Upper lobe of left lung (tissue), 6 donors: ENCODE measurements at regions not wholly inside any gene's neighbourhood (a gene's known extent, or its start where the extent isn't known, plus 50 kb on each side); places are given as distances from the start of the nearest gene placed in this dataset.
A peak's percentile ranks its signal among the peaks of the same experiment; 100 is the strongest.
"Not testable (repeated sequence)": the region's sequence is repeated elsewhere in the genome, so short reads cannot be mapped to it uniquely, and the experiment has no call there.

Source experiments
- ATAC-seq, 2 donors: fragments of 200-7000 bp; cut with Tn5 transposase; one replicate each; pipeline ENCODE4 v1.9.1; 2022; ENCODE audit warnings: mild to moderate bottlenecking in 2 of 2, moderate library complexity in 2 of 2; ENCODE audit not compliant: low FRiP score in 2 of 2
- DNase-seq, 2 donors: peaks; one replicate each; pipeline ENCODE4 v3.0.0-alpha.2; 2019 to 2020
- H3K27ac ChIP-seq, 4 donors: fragments of 200-600 bp; sonication (generic); one replicate each; pipeline ENCODE4 v1.5.1; 2016 to 2019
- H3K27me3 ChIP-seq, 4 donors: fragments of 200-600 bp; sonication (generic); one replicate each; pipeline ENCODE4 v1.5.1; 2017 to 2019
- H3K36me3 ChIP-seq, 4 donors: fragments of 200-600 bp; sonication (generic); one replicate each; pipeline ENCODE4 v1.5.1; 2016 to 2019
- H3K4me1 ChIP-seq, 4 donors: fragments of 200-600 bp; sonication (generic); one replicate each; pipeline ENCODE4 v1.5.1; 2018 to 2019
- H3K4me3 ChIP-seq, 4 donors: fragments of 200-600 bp; sonication (generic); one replicate each; pipeline ENCODE4 v1.5.1; 2017 to 2019; ENCODE audit warnings: mild to moderate bottlenecking in 2 of 4, moderate library complexity in 1 of 4
- H3K9me3 ChIP-seq, 4 donors: fragments of 200-600 bp; sonication (generic); one replicate each; pipeline ENCODE4 v1.5.1; 2018 to 2019
- CTCF ChIP-seq, 6 experiments: fragments of 450-650 bp in 4 of 6; fragments of 200-600 bp in 2 of 6; sonication (generic) in 2 of 6; IDR thresholded peaks; one replicate each; pipeline ENCODE4 v1.5.1; 2016 to 2019; ENCODE audit warnings: antibody characterized with exemption in 6 of 6
- EP300 ChIP-seq, 4 donors: sonication (generic); formaldehyde crosslinking; IDR thresholded peaks; one replicate each; pipeline ENCODE4 v1.5.1; 2017; ENCODE audit warnings: antibody characterized with exemption in 4 of 4, control low read depth in 2 of 4
- POLR2A ChIP-seq, 4 donors: fragments of 450-650 bp; IDR thresholded peaks; one replicate each; pipeline ENCODE4 v1.5.1; 2016 to 2017; ENCODE audit warnings: antibody characterized with exemption in 4 of 4, mild to moderate bottlenecking in 2 of 4
- POLR2AphosphoS5 ChIP-seq, 2 donors: sonication (generic); formaldehyde crosslinking; IDR thresholded peaks; one replicate each; pipeline ENCODE4 v1.5.1; 2017; ENCODE audit warnings: antibody characterized with exemption in 2 of 2
- WGBS, 2 donors: methylation state at CpG; one replicate each; pipeline ENCODE4 v1.1.5; 2017 to 2018; 5-methylcytosine and 5-hydroxymethylcytosine counted together
- donor health status: DM: no; HTN: no; CAD: no; lungs with moderate emphysema.
- donor health status: DM: no; HTN: yes; CAD: no; lungs with severe emphysema.

GRCh38 chr12:54716261-54716660, 68.1 kb upstream of the DCD start:
- DNase-seq (no peak), ATAC-seq (peak in 1 of 2 donors; percentile 36)
- 50 to 53% methylated on average over 2 of the region's 2 CpGs for WGBS, 2 donors
- Histone ChIP-seq H3K4me1 (no peaks in the 10 kb centered on the region), H3K36me3 (no peaks in the 10 kb centered on the region), H3K9me3 (no peaks in the 10 kb centered on the region), H3K27me3 (no peaks in the 10 kb centered on the region), H3K27ac (no peak overlapping the region), H3K4me3 (no peak overlapping the region)
- TF ChIP-seq POLR2A (IDR thresholded peaks at IDR 0.05): no peak
- TF ChIP-seq POLR2AphosphoS5 (IDR thresholded peaks at IDR 0.05): no peak
- TF ChIP-seq CTCF (IDR thresholded peaks at IDR 0.05): no peak
- TF ChIP-seq EP300 (IDR thresholded peaks at IDR 0.05): no peak

DNA sequence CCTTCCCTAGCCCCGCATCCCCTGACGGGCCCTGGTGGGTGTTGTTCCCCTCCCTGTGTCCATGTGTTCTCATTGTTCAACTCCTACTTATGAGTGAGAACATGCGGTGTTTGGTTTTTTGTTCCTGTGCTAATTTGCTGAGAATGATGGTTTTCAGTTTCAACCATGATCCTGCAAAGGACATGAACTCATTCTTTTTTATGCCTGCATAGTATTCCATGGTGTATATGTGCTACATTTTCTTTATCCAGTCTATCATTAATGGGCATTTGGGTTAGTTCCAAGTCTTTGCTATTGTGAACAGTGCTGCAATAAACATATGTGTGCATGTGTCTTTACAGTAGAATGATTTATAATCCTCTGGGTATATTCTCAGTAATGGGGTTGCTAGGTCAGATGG, 65.7 kb upstream of the DCD start:
- H3K27me3 ChIP-seq, H3K36me3 ChIP-seq, H3K4me3 ChIP-seq, H3K4me1 ChIP-seq, ATAC-seq, H3K27ac ChIP-seq, H3K9me3 ChIP-seq, DNase-seq: not testable (repeated sequence)
- WGBS, 2 donors: 32 to 75% methylated on average over 3 of the region's 3 CpGs

GRCh38 chr12:54711669-54712068, 63.5 kb upstream of the DCD start:
- DNase-seq (no peak), ATAC-seq (no peak)
- no peak overlapping the region for H3K27ac ChIP-seq
- no peaks in the 10 kb centered on the region for H3K9me3 ChIP-seq
- H3K27me3 ChIP-seq: no peaks in the 10 kb centered on the region
- H3K4me3 ChIP-seq: no peak overlapping the region
- WGBS, 2 donors: 68 to 87% methylated on average over 1 of the region's 1 CpG
- TF ChIP-seq EP300 (IDR thresholded peaks at IDR 0.05): no peak
- TF ChIP-seq POLR2AphosphoS5 (IDR thresholded peaks at IDR 0.05): no peak
- no peak for TF ChIP-seq POLR2A (IDR thresholded peaks at IDR 0.05)
- TF ChIP-seq CTCF (IDR thresholded peaks at IDR 0.05): no peak
- no peaks in the 10 kb centered on the region for H3K36me3 ChIP-seq
- H3K4me1 ChIP-seq: no peaks in the 10 kb centered on the region

DNA sequence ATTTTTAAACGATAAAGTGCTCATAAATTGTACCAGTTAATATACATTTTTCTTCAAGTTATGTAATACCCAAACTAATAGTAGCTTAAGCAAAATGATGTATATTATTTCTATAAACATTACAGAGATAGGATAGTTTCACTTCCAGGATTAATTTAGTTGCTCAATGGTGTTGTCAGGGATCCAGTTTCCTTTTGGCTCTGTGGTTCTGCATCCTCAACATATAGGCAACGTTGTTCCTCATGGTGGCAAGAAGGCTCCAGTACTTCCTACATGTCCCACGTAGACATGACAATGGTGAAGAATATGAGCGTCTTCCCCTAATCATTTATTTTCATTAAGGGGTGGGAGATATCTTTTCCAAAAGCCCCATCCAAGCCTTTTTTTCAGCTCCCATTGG, 60.7 kb upstream of the DCD start:
- ATAC-seq: peak in 1 of 2 donors; percentile 62
- Histone ChIP-seq H3K27ac (no peak overlapping the region), H3K9me3 (no peaks in the 10 kb centered on the region), H3K27me3 (no peaks in the 10 kb centered on the region), H3K4me1 (no peaks in the 10 kb centered on the region), H3K4me3 (no peak overlapping the region), H3K36me3 (no peaks in the 10 kb centered on the region)
- TF ChIP-seq EP300 (IDR thresholded peaks at IDR 0.05) (no peak), POLR2AphosphoS5 (IDR thresholded peaks at IDR 0.05) (no peak), CTCF (IDR thresholded peaks at IDR 0.05) (no peak), POLR2A (IDR thresholded peaks at IDR 0.05) (no peak)
- WGBS, 2 donors: 66 to 82% methylated on average over 4 of the region's 4 CpGs
- DNase-seq: no peak

GRCh38 chr12:54704202-54704601, 56.0 kb upstream of the DCD start:
- TF ChIP-seq CTCF (IDR thresholded peaks at IDR 0.05) (no peak), EP300 (IDR thresholded peaks at IDR 0.05) (no peak), POLR2AphosphoS5 (IDR thresholded peaks at IDR 0.05) (no peak), POLR2A (IDR thresholded peaks at IDR 0.05) (no peak)
- no peaks in the 10 kb centered on the region for H3K36me3 ChIP-seq
- H3K27me3 ChIP-seq: no peaks in the 10 kb centered on the region
- no peak for DNase-seq
- 39 to 58% methylated on average over 8 of the region's 8 CpGs for WGBS, 2 donors
- no peak overlapping the region for H3K4me3 ChIP-seq
- no peaks in the 10 kb centered on the region for H3K9me3 ChIP-seq
- ATAC-seq: no peak
- no peak overlapping the region for H3K27ac ChIP-seq
- H3K4me1 ChIP-seq: no peaks in the 10 kb centered on the region
